ENCODE measurements at regions not wholly inside any gene's neighbourhood (a gene's known extent, or its start where the extent isn't known, plus 50 kb on each side); places are given as distances from the start of the nearest gene placed in this dataset.

DNA sequence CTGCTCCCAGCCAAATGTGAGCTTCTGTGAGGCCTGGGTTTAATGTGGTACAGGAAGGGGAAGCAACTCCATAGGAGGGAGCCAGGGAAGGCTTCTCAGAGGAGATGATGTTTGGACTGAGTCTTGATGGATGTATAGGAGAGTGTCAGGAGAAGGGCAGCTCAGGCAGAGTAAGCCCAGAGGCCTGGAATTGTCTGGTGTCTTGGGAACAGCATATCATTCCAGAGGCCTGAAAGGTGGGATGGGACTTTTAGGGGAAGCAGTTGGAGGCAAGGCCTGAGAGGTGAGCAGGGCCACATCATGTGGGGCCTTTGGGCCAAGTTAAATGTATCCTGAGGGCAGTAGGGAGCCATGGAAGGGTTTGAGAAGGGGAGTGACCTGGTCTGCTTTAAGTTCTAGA is 148.6 kb upstream of the WNT4 start:
- DNase-seq (ENCODE audit: low spot score) (no peak), ATAC-seq (no peak)
- intact Hi-C loops (cut with DNase I): no loop called here

DNA sequence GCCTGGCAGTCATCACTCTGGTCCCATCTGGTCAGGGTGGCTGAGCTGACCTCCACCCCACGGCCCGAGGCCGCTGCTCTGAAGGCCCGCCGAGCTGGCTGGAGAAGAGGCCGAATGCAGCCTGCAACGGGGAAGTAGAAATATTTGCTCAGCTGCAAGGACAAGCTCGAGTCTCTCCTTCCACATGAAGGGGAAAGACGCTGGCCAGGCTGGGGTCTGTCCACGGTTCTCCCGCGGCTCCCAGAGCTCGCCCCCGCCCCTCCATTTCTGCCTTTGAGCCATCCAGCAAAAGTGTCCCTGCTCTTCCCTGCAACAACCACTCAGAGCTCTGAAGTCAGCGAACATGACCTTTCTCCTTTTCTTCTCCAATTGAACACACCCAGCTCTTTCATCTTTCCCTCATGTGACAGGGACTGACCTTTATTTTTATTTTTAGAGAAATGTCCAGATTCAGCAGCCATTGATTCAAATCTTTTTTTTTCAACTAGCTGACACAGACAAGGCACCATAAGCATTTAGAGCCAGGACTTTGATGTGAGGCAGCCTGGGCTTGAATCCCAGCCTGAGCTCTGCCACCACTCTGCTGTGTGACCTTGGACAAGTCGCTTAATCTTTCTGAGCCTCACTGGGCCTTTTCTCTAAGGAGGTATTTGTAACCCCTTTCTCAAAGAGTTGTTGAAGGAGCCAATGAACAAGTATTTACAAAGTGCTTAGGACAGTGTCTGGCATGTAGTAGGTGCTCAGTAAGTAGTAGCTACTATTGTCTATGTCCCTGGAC is 149.3 kb upstream of the WNT4 start:
- ATAC-seq (no peak), DNase-seq (ENCODE audit: low spot score) (peak; percentile 34)

DNA sequence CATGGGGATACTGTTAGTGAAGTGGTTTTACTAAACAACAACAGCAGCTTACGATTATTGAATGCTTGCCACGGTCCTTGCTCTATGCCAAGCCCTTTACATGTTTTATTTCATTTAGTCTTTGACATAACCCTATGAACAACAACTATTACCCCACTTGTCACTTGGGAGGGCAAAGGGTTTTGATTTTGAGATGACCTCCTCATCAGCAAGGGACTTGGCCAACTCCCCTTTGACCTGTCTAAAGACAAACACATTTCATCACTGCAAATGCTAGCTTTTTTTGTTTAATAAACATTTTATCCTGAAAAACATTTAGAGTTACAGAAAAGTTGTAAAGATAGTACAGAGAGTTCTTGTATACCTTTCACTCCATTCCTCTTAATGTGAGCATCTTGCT is 152.5 kb upstream of the WNT4 start:
- intact Hi-C loops (cut with DNase I): no loop called here
- DNase-seq (ENCODE audit: low spot score) (no peak), ATAC-seq (no peak)

More for the DNA sequence above, 149.3 kb upstream of the WNT4 start:
- intact Hi-C loops (cut with DNase I): no loop called here

DNA sequence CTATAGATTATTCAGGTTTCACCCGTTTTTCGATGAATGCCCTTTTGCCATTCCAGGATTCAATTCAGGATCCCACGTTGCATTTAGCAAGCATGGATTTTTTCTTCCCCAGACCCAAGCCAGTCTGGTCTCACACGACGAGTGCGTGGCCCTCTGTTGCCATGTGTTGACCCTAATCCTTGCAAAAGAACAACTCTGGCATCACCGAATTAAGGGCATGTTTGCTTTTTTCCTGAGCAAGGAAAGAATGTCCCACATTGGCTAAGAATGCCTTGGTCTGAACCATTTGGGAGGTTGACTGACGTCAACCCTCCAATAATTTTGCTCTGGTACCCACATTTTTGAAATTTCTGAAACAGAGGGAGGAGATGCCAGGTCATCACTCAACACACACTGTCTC is 153.0 kb upstream of the WNT4 start:
- no peak for ATAC-seq
- intact Hi-C loops (cut with DNase I): no loop called here
- DNase-seq (ENCODE audit: low spot score): peak; percentile 15

DNA sequence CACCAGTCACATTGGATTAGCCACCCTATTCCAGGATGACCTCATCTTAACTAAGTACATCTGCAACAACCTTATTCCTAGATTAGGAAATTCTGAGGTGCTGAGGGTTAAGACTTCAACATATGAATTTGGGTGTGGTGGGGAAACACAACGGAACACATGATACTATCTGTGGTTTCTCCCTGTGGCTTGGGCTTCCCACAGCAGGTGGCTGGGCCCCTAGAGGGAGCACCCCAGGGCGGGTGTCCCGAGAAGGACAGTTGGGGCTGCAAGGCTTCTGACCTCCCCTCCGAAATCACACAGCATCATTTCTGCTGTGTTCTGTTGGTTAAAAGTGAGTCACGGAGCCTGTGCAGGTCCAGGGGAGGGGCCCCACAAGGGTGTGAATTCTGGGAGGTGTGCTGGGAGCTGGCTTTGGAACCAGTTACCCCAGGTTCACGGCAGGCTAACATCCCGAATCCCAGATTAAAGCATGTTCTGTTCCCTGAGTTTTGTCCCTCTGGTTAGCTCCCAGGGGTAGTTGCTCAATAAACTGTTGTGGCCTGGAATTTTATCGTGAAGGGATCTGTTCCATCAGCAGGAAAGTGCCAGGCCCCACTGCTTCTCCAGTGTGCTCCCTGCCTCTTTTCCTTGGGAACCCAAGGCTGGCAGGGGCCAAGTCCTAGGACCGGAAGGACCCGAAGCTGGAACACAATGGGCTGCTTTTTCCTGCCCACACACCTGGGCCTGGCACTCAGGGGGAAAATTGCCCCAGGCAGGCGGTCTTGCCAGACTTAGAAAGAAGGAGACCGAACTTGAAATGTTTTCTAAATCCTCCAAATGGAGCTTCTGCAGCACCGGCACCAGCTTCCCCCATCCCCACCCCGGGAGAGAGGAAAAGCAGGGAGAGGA is 154.0 kb upstream of the WNT4 start:
- peak; percentile 26 for DNase-seq (ENCODE audit: low spot score)
- ATAC-seq: no peak
- intact Hi-C loops (cut with DNase I): no loop called here

DNA sequence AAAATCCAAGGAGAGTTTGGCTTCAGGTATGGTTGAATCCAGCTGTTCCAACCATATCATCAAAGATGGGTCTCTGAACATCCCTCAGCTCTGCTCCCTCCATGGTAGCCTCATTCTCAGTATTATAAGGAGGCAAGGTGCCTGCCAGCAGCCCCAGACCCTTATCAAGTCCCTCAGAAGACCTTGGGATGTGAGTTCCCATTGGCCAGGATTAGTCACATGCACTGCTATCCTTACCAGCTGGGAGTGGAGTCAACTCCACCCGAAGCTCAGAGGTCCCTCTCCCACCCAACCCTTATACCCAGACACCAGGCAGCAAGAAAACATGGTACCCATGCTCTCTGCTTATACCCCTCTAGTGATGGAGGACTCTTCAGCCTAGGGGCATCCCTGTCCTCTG is 153.7 kb upstream of the ZBTB40 start:
- DNase-seq (ENCODE audit: low spot score): no peak
- intact Hi-C loops (cut with DNase I): no loop called here
- no peak for ATAC-seq

DNA sequence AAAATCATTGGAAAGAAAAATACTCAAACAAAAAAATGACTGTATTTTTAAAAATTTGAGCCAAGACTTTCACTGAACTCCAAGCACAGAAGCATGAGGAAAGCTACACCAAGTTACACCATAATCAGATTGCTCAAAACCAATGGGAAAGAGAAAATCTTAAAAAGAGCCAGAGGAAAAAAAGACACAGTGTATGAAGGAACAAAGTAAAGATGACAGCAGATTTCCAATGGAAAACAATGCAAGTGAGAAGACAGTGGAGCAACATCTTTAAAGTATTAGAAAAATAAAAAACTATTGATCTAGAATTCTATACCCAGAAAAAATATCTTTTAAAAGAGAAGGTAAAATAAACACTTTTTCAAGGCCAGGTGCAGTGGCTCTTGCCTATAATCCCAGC is 147.8 kb upstream of the ZBTB40 start:
- intact Hi-C loops (cut with DNase I): no loop called here
- DNase-seq (ENCODE audit: low spot score) (no peak), ATAC-seq (no peak)

DNA sequence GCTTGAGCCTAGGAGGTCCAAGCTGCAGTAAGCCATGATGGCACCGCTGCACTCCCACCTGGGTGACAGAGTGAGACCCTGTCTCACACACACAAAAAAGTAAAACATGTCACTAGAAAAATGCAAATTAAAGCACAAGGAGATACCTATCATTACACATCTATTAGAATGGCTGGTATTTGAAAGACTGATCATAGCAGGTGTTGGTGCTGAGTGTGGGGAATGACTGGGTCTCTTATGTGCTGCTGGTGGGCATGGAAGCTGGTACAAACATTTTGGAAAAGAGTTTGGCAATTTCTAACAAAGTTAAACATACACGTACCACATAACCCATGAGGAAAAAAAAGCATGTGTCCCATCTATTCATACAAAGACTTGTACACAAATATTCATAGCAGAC is 142.1 kb upstream of the ZBTB40 start:
- no peak for ATAC-seq
- intact Hi-C loops (cut with DNase I): no loop called here
- peak; percentile 14 for DNase-seq (ENCODE audit: low spot score)

DNA sequence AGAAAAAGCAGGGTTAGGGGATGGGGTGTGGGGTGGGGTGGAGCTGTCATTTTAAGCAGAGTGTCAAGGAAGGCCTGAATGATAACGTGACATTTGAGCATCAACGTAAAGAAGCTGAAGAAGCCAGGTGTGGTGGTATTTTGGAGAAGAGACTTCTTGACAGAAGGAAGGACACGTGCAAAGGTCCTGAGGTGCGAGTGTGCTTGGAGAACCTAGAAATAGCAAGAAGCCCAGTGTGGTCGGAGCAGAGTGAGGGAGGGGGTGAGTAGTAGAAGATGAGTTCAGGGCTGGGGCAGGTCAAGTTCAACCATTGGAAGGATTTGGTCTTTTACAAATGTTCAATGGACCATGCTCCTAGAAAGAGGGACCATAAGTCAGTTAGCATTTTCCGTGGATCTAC is 140.2 kb upstream of the ZBTB40 start:
- ATAC-seq (no peak), DNase-seq (ENCODE audit: low spot score) (peak; percentile 9)
- intact Hi-C loops (cut with DNase I): no loop called here

DNA sequence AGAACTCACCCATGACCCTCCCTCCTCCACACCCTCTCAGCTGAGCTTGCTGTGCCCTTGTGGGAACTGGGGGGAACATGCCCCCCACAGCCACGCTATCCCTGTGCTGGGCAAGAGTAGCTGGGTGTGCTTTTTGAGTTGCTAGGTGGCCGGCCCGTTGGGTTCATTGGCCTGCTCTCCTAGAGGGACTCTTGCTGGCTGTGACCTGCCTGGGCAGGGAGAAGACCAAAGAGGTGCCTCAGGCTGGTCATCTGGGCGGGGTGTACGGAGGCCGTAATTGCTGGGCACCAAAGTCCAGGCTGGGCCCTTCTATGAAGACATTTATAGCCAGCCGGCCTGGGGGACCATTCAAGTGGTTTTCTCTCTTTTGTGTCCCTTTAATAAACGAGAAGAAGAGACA is 138.3 kb upstream of the ZBTB40 start:
- no peak for ATAC-seq
- DNase-seq (ENCODE audit: low spot score): peak; percentile 33
- intact Hi-C loops (cut with DNase I): no loop called here

DNA sequence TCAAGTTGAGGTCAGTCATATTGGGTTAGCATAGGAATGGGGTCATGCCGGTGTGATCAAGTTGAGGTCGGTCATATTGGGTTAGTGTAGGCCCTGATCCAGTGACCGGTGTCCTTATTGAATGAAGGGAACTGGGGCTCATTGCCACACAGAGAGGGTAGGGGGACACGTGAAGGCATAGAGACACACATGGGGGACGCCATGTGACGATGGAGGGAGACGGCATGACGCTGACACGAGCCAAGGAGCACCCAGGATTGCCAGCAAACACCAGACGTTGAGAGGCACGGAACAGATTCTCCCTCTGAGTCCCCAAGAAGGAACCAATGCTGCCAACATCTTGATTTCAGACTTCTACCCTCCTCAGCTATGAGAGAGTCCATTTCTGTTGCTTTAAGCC is 136.9 kb upstream of the ZBTB40 start:
- no peak for ATAC-seq
- no peak for DNase-seq (ENCODE audit: low spot score)

DNA sequence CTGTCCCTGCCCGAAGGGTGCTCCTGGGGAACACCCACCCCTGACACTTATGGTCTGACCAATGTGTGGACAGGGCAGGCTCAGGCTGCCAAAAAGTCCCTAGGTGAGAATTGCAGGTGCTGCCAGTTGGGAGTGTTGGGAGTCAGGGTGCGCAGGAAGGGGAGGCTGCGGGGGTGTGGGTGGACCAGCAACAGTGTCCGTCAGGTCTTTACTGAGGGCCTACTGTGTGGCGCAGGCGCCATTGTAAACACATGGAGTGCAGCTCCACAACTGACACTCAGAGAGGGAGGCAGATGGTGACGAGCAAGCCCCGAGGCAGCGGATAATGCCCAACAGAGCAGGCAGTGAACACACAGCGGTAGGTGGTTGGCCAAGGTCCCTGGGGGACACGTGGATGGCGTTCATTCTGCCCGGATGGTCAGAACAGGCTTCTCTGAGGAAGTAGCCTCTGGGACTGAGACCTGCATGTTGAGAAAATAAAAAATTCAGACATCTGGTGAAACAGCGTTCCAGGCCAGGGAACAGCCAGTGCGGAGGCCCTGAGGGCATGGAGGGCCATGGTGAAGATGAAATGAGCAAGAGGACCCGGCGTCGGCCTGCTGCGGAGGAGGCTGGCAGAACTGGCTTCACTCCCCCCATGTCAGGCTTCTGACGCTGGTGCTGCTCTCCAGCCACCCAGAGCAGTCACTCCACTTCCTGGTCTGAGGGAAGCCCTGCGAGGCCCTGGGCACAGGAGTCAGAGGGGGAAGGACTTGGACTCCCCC is 136.2 kb upstream of the ZBTB40 start:
- DNase-seq (ENCODE audit: low spot score): no peak
- intact Hi-C loops (cut with DNase I): no loop called here
- no peak for ATAC-seq

More for the DNA sequence above, 136.9 kb upstream of the ZBTB40 start:
- intact Hi-C loops (cut with DNase I): no loop called here

DNA sequence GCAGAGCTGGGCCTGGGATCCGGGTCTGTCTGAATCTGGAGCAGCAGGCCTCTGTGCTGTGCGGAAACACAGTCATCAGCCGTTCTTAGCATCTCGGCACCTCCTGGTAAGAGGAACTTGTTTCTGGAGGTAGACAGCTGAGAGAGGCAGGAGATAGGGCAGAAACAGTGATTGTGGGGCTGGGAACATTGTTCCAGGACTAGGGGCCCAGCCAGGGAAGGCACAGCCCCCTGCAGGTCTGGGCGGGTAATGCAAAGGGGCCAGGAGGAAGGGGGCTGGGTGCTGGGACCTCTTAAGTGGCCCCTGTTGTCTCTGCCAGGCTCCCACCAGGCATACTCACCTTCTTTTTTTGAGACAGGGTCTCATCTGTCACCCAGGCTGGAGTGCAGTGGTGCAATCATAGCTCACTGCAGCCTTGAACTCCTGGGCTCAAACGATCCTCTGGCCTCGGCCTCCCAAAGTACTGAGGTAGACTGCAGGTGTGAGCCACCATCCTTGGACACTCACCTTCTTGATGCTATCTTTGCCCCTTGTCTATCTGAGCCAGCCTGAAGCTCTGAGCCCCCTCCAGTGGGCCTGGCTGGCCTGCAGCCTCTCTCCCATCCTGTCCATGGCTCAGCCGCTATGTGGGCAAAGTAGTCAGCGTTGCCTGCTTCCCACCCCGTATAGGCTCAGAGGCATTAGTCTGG is 134.3 kb upstream of the ZBTB40 start:
- ATAC-seq (no peak), DNase-seq (ENCODE audit: low spot score) (no peak)
- intact Hi-C loops (cut with DNase I): no loop called here

DNA sequence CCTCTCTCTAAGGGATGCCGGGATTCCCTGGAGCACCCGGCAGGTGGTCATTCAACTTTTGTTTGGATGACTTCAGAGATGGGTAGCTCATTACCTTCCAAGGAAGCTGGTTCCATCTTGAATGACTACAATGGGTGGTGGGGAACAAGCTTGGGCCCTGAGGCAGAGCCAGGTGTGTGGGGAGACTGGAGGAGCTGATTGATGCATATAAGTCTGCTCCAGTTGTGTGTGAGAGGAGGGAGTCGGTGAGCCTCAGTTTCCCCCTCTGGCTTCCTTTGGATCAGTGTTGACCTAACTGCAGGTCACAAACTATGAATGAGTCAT is 133.8 kb upstream of the ZBTB40 start:
- DNase-seq (ENCODE audit: low spot score) (no peak), ATAC-seq (no peak)
- intact Hi-C loops (cut with DNase I): no loop called here

DNA sequence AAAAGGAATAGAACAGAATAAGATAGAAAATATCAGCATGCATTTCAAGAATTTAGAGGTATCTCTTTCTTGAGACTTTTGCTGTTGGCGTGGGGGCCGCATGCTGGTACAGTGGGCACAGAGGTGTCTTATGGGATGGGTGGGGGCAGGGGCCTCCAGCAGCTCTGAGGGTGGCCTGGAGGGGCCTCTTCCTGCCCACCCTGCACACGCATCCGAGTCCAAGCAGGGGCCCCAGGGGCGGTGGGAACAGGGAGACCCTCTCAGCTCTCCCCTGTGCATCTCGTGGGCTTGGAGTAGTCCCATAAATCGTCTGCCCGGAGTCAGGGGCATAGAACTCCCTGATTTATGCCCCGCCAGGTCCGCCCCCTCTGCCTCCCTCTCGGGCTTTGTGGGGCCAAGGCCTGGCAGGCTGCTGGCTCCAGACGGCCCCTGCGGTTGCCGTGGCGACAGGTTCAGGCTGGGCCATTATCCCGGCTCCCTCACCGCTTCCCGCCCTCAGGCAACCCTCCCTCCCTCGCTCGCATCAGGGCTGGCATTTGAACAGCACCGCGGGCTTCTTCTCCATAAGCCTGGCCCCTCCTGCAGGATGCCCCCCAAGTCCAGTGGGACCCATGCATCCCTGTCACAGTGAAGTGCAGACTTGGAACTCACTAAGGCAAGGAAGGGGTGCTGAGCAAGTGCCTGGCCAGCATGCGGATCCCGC is 133.2 kb upstream of the ZBTB40 start:
- no peak for ATAC-seq
- DNase-seq (ENCODE audit: low spot score): no peak
- intact Hi-C loops (cut with DNase I): no loop called here

DNA sequence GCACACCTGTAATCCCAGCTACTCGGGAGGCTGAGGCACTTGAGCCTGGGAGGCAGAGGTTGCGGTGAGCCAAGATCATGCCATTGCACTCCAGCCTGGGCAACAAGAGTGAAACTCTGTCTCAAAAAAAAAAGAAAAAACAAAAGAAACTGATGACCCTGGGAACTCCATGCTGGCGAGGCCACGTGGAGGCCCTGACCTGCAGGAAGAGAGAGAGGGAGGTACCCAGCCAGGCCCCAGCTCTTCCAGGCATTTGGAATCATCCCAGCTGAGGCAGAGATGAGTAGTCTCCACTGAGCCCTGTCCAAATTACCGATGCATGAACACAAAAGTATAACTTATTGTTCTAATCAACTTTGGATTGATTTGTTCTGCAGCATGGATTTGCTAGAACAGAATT is 132.0 kb upstream of the ZBTB40 start:
- ATAC-seq (no peak), DNase-seq (ENCODE audit: low spot score) (no peak)
- intact Hi-C loops (cut with DNase I): no loop called here

DNA sequence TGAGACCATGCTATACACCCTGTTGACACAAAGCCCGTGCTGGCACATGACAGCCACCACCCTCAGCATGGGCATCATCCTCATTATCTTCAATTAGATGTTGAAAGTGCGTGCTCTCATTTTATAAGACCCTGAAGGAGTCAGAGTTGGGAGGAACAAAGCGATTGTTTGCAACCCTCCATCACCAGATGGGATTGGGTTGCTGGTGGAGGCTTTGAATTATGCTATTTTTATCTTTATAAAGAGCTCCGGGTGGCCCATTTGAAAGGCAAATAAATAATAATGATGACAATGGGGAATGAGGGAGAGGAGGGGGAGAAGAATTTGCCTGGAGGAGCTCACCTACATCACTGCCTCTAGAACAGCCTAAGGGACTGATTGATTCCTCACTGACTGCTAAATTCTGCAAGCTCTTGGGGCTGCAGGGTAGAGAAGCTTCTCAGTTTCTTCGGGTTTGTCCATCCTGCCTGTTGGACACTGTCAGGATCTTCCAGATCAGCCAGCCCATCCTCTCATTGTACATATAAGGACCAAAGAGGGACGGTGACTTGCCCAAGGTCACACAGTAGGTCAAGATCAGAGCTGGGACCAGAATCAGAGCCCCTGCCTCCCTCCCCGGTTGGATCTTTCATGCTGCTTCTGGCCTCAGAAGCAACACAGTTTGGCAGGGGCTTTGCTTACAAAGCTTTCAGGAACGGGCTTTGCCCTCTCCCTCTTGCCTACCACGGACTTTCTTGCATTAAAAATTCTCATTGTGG is 130.9 kb upstream of the ZBTB40 start:
- intact Hi-C loops (cut with DNase I): no loop called here
- DNase-seq (ENCODE audit: low spot score) (peak; percentile 10), ATAC-seq (no peak)

DNA sequence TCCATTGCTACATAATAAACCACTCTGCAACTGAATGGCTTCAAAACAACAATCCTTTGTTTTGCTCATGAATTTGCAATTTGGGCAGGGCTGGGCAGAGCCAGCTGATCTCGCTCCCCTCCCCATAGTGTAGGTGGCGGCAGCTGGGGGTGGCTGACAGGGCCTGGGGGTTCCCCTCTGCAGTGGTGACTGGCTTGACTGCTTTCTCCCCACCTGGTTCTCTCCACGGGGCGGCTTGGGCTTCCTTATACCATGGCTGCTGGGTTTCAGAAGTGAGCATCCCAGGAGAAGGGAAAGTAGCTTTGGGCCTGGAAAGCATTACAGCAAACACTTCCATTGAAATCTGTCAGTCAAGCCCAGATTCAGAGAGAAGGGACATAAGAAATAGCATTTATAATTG is 129.7 kb upstream of the ZBTB40 start:
- DNase-seq (ENCODE audit: low spot score): peak; percentile 21
- intact Hi-C loops (cut with DNase I): no loop called here
- no peak for ATAC-seq
